Endothelial cell of hepatic sinusoid (primary cell): ENCODE measurements at regions not wholly inside any gene's neighbourhood (a gene's known extent, or its start where the extent isn't known, plus 50 kb on each side); places are given as distances from the start of the nearest gene placed in this dataset.
"Not testable (repeated sequence)": the region's sequence is repeated elsewhere in the genome, so short reads cannot be mapped to it uniquely, and the experiment has no call there.

Experiments used
- in situ Hi-C: cut with HindIII; loops from 2 replicates; pipeline ENCODE4 v1.10.0; 2017; ENCODE audit warnings: low sequenced_read_pairs

DNA sequence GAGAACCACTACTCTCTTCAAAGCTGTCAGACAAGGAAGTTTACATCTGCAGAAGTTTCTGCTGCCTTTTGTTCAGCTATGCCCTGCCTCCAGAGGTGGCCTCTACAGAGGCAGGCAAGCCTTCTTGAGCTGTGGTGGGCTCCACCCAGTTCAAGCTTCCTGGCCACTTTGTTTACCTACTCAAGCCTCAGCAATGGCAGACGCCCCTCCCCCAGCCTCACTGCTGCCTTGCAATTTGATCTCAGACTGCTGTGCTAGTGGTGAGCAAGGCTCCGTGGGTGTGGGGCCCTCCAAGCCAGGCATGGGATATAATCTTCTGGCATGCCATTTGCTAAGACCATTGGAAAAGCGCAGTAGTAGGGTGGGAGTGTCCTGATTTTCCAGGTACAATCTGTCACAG is 144.0 kb downstream of the CCNG2 start:
- in situ Hi-C loops, result not testable (repeated sequence)

DNA sequence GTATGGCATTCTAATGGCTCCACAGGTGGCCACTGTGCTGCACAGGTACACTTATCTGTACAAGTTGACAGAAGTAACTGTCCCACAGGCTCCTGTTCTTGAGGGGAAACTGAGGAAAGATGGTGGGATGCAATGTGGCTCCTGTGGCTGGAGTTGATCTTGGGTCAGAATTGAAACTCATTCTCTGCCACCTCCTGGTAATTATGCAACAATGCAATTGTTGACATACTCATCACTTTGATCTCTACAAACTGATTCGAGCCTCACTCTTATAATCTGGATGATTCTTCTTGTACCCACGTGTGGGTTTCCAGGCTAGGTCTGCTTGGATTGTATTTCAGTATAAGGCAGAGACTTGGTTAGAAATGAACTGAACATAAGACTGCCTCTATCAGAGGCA is 148.8 kb downstream of the CCNG2 start:
- in situ Hi-C loops, result no loop called here

DNA sequence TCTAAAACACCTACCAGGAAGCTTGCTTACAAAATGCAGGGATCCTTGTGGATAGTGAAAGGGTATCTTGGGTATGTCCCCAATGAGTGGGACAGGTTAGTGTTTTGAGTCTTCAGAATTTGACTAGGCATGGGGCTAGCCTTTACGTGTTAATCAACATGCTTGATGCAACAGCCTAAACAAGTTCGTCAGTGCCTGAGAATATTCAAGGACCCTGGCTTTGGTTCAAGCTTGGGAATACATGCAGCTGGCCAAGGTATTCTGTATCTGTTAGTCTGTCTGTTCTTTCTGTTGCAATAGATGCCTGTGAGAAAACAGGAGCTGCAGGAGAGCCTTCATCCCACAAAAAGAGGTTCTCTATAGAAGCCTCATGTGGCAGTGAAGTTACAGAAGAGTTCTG is 149.5 kb downstream of the CCNG2 start:
- in situ Hi-C loops, result no loop called here

GRCh38 chr4:77308843-77309242 is 151.8 kb downstream of the CCNG2 start:
- in situ Hi-C loops, result no loop called here

DNA sequence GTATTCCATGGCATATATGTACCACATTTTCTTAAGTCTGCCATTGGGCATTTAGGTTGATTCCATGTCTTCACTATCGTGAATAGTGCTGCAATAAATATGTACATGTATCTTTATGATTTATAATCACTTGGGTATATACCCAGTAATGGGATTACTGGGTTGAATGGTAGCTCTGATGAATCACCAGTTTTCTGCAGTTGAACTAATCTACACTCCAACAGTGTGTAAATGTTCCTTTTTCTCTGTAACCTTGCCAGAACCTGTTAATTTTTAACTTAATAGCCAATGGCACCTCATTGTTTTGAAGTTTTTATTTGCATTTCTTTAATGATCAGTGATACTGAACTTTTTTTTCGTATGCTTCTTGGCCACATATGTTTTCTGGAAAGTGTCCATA is 152.5 kb downstream of the CCNG2 start:
- in situ Hi-C loops, result no loop called here

- in situ Hi-C loops, result no loop called here
These were observed 153.9 kb downstream of the CCNG2 start for GRCh38 chr4:77310931-77311330.

DNA sequence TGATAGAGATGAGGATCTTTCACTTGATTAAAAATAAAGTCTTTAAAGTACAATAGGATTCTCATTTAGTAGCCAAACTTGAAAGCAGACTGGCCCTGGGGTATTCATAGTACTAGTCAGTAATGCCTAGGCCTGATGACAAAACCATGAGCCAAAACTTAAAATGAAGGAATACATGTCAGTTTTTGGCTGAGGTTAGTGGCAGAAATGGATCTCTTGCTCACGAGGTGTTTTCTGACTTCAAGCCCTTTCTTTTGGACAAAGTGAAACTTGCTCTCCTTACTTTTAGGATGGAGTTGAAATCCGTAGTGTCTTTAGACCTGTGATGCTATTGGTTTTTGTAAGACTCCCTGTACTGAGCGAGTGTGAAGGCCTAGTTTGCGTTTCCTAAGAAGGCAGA is 157.7 kb downstream of the CCNG2 start:
- in situ Hi-C loops, result no loop called here

DNA sequence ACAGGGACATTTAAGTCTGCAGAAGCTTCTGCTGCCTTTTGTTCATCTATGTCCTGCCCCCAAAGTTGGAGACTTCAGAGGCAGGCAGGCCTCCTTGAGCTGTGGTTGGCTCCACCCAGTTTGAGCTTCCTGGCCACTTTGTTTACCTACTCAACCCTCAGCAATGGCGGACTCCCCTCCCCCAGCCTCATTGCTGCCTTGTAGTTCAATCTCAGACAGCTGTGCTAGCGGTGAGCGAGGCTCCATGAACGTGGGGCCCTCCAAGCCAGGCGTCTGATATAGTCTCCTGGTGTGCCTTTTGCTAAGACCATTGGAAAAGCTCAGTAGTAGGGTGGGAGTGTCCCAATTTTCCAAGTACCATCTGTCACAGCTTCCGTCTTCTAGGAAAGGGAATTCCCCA is 170.1 kb downstream of the CCNG2 start:
- in situ Hi-C loops, result no loop called here

DNA sequence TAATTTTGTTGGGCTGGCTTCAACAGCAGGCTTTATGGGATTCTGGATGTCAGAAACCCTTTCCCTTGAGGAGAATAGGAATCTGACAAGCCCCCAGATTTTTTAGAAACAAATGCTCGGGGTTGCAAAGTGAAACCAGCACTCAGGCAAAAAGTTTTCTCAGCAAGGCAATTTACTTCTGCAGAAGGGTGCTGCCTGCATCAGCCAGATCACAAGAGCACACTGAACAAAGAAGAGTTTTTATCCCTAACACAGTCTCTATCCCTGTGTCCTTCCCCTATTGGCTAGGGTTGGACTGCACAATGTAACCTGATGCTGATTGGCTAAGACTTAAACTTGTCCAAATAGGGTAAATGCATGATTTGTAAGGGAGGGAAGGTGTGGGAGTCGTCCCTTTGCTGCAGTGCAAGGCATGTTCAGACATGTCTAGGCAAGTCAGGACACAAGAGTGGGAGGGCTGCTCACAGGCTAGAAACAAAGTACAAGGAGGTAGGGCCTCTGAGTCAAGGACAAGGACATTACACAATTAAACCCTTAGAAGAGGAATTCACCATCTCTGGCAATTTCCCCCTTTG is 175.8 kb downstream of the CCNG2 start:
- in situ Hi-C loops, result no loop called here

GRCh38 chr4:77336411-77337142 is 179.6 kb downstream of the CCNG2 start:
- in situ Hi-C loops, result no loop called here

GRCh38 chr4:77342170-77342810 is 185.3 kb downstream of the CCNG2 start:
- in situ Hi-C loops, result no loop called here

- in situ Hi-C loops, result no loop called here
These were observed 187.0 kb downstream of the CCNG2 start for GRCh38 chr4:77344001-77344400.

DNA sequence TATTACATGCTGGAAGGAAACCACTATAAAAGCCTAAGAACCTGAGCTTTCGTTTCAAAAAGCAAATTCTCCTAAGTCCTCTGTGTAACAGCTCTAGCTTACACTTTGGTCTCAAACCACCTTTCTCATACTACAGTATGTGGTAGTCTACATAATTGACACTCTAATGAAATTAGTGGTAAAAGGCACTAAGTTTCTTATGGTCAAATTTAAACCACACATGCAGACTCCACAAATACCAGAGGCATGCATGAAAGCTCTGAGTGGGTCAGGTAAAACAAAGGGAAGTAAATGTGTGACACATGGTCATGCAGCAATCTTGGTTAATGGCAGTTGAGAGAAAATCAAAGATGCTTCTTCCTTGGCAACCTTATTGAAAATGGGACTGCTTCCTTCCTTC is 187.8 kb downstream of the CCNG2 start:
- in situ Hi-C loops, result no loop called here

GRCh38 chr4:77347351-77347966 is 190.5 kb downstream of the CCNG2 start:
- in situ Hi-C loops, result no loop called here

DNA sequence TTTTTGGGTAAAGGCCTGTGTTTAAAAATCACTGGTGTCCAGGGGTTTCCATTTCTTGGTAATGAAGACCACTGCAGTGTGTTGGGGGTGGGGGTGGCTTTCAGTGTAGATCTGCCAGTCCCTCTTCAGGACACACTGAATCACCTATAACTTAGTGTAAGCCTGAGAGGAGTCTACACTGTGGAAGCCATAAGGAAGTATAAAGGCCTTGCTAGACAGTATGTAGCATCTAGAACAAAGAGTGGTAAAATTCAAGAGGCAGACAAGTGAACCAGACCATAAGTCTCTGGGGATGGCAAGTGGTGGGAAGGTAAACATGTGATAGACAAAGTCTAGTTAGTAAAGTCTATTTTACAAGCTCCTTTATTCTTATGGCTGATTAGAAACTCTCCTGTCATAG is 191.8 kb downstream of the CCNG2 start:
- in situ Hi-C loops, result no loop called here

DNA sequence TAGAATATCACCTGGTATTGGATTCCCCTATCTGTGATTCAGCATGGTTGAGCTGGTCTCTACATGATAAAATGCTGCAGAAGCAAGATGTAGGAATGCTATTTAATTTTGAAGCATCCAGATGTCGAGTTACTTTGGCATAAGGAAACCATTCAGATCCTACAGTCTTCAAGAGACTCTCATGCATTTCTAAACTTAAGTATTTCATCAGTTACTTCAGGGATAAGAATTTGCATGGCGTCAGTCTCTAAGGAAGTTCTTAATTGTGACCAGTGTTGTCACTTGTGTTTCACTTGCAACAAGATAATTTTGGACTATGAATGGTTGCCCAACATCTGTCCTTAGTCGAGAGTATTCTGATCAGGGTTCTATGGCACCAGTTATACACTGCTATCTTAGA is 192.4 kb downstream of the CCNG2 start:
- in situ Hi-C loops, result no loop called here

DNA sequence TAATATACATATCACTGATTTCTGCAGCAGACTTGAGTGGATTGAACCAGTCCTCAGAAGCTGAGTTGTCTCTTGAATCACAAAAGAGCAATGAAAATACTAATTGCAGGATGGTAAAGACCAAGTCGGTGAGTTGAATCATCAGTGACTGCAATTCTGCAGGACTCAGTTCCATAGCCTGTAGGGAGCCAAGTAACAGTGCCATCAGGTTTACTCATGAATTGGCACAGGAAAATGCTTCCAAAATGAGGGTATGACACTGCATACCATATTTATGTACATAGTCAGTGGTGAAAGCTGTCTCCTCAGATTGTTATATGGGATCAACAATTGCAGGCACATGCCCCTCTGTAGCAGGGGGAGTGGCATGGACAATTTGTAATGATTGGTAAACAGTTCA is 192.8 kb downstream of the CCNG2 start:
- in situ Hi-C loops, result no loop called here

GRCh38 chr4:77352192-77352591 is 195.2 kb downstream of the CCNG2 start:
- in situ Hi-C loops, result no loop called here

DNA sequence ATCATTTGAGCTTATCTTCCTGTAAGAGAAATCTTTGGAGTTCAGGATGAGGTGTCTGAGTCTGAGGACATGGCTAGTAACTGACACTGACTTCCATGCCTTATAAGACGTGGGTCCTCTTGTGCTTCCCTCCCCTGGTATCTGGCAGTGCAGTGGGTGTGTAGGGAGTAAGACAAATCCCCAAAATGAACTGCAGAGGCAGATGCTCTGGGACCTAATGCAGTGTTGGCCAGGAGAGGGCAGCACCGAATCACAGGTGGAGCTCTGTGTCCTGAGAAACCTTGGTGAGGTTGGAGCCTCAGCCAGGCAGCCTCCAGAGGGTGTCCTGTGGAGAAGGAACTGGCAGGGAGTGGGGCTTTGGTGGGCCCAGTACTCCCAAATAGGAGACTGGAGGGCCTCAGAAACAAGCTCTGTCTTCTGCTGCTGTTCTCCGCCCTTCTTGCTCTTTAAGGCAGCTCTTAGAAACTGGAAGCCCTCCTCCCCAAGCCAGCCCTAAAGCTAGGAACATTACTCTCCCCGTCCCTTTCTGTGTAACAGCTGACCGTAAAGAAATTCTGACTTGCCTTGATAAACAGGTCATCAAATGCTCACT is 196.8 kb downstream of the CCNG2 start:
- in situ Hi-C loops, result not testable (repeated sequence)

GRCh38 chr4:77354550-77354949 is 197.5 kb downstream of the CCNG2 start:
- in situ Hi-C loops, result no loop called here

DNA sequence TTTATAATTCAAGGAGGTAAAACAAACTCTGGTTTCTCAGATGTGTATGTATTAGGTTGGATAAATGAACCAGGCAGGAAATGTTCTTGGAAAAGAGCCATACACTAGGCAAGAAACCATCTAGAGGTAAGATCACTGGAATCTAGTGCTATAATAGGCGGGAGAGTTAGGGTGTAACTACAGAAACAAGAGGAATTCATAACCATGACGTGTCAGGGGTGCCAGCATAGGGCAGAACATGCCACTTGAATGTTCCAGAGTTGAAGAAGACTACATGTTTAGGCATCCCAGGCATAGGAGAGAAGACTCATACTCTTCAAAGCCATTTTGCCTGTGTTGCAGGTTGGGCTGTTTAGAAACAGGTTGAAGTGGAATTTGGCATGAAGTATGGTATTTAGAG is 198.7 kb downstream of the CCNG2 start:
- in situ Hi-C loops, result no loop called here
